SK-N-SH (cell line): ENCODE measurements at regions not wholly inside any gene's neighbourhood (a gene's known extent, or its start where the extent isn't known, plus 50 kb on each side); places are given as distances from the start of the nearest gene placed in this dataset.

Experiments
- CTCF ChIA-PET: fragments of 300-600, 350-600 bp; formaldehyde crosslinking; extraction: SDS; loops from one replicate; lab custom pipeline; 2021; lab: Yijun Ruan, JAX
- POLR2A ChIA-PET: fragments of 350-600 bp; sonication (Branson Sonifier 250); formaldehyde crosslinking; extraction: SDS; loops from one replicate; lab custom pipeline; 2020; ENCODE audit warnings: antibody characterized with exemption, inconsistent platforms; lab: Yijun Ruan, JAX
- DNase-seq: peaks from one replicate; pipeline ENCODE4 v3.0.0; 2012
- H2AFZ ChIP-seq: fragments of 200-600 bp; sonication (generic); 2 replicates; pipeline ENCODE4 v1.8.1; 2016; ENCODE audit warnings: antibody characterized with exemption, mild to moderate bottlenecking, low read depth
- H3F3A ChIP-seq: fragments of 200-600 bp; sonication (generic); replicated peaks from 2 replicates; pipeline ENCODE3; 2016; ENCODE audit warnings: antibody characterized with exemption, mild to moderate bottlenecking; ENCODE audit not compliant: insufficient read depth
- H3K27ac ChIP-seq, 2 experiments: fragments of 200-500 bp in 1 of 2; fragments of 200-600 bp in 1 of 2; sonication (Bioruptor generic) in 1 of 2; sonication (generic), shearing (Covaris generic) in 1 of 2; 2 replicates each; pipeline versions ENCODE4 v1.5.1 to v1.6.1; 2014 to 2016; ENCODE audit warnings: low read depth in 2 of 2, inconsistent platforms in 1 of 2, low read length in 1 of 2, mild to moderate bottlenecking in 1 of 2, mixed read lengths in 1 of 2
- H3K27me3 ChIP-seq: fragments of 200-600 bp; sonication (generic), shearing (Covaris generic); 2 replicates; pipeline ENCODE4 v1.6.1; 2016; ENCODE audit warnings: mixed run types; ENCODE audit not compliant: insufficient read depth
- H3K36me3 ChIP-seq, 2 experiments: fragments of 200-500 bp in 1 of 2; fragments of 200-600 bp in 1 of 2; sonication (Bioruptor generic) in 1 of 2; sonication (generic) in 1 of 2; replicated peaks in 1 of 2; 2 replicates each; pipeline versions ENCODE3 to v1.5.1; 2014 to 2016; ENCODE audit warnings: low read length in 1 of 2, mild to moderate bottlenecking in 1 of 2; ENCODE audit not compliant: insufficient read depth in 2 of 2, control insufficient read depth in 1 of 2
- H3K4me1 ChIP-seq, 2 experiments: fragments of 200-500 bp in 1 of 2; fragments of 200-600 bp in 1 of 2; sonication (Bioruptor generic) in 1 of 2; sonication (generic), shearing (Covaris generic) in 1 of 2; 2 replicates each; pipeline versions ENCODE4 v1.5.1 to v1.6.1; 2014 to 2016; ENCODE audit warnings: low read depth in 1 of 2, low read length in 1 of 2, mixed run types in 1 of 2; ENCODE audit not compliant: insufficient read depth in 2 of 2, control insufficient read depth in 1 of 2
- H3K4me2 ChIP-seq: fragments of 200-600 bp; sonication (generic), shearing (Covaris generic); 2 replicates; pipeline ENCODE4 v1.6.1; 2017; ENCODE audit warnings: mixed run types
- H3K4me3 ChIP-seq, 2 experiments: fragments of 200-500 bp in 1 of 2; fragments of 200-600 bp in 1 of 2; sonication (Bioruptor generic) in 1 of 2; sonication (generic), shearing (Covaris generic) in 1 of 2; 2 replicates each; pipeline versions ENCODE4 v1.5.1 to v1.8.1; 2014 to 2016; ENCODE audit warnings: low read depth in 2 of 2, inconsistent platforms in 1 of 2, low read length in 1 of 2, mild to moderate bottlenecking in 1 of 2, mixed read lengths in 1 of 2, moderate library complexity in 1 of 2
- H3K79me2 ChIP-seq: fragments of 200-600 bp; sonication (generic); 2 replicates; pipeline ENCODE4 v1.8.1; 2017; ENCODE audit warnings: mild to moderate bottlenecking; ENCODE audit not compliant: insufficient read depth
- H3K9ac ChIP-seq: fragments of 200-600 bp; sonication (generic); 2 replicates; pipeline ENCODE4 v1.6.1; 2017; ENCODE audit warnings: mixed run types
- H3K9me2 ChIP-seq: fragments of 200-600 bp; sonication (generic); 2 replicates; pipeline ENCODE4 v1.6.1; 2017; ENCODE audit warnings: mixed run types
- H3K9me3 ChIP-seq: fragments of 200-600 bp; sonication (generic); 2 replicates; pipeline ENCODE4 v1.6.1; 2017; ENCODE audit warnings: mixed run types, mild to moderate bottlenecking, moderate library complexity
- H4K20me1 ChIP-seq: fragments of 200-600 bp; sonication (generic); 2 replicates; pipeline ENCODE4 v1.6.1; 2017; ENCODE audit warnings: mild to moderate bottlenecking, mixed run types; ENCODE audit not compliant: insufficient read depth
- CHD2 ChIP-seq: fragments of 150-350 bp; IDR thresholded peaks from 2 replicates; pipeline ENCODE4 v1.6.1; 2018; ENCODE audit warnings: low read length; ENCODE audit not compliant: partially characterized antibody
- CTCF ChIP-seq: fragments of 200-600 bp; sonication (generic); IDR thresholded peaks from 2 replicates; pipeline ENCODE4 v1.6.1; 2017; ENCODE audit warnings: antibody characterized with exemption, mild to moderate bottlenecking, moderate library complexity
- ELF1 ChIP-seq: IDR thresholded peaks from 2 replicates; pipeline ENCODE4 v1.4.0; 2012
- EP300 ChIP-seq, 2 experiments: IDR thresholded peaks; 2 replicates each; pipeline versions ENCODE4 v1.4.0 to v1.6.1; 2012; ENCODE audit warnings: borderline replicate concordance in 1 of 2, low read depth in 1 of 2, low read length in 1 of 2
- EZH2phosphoT487 ChIP-seq: fragments of 200-600 bp; sonication (generic); IDR thresholded peaks from 2 replicates; pipeline ENCODE4 v1.6.1; 2017; ENCODE audit warnings: low read depth, mixed run types, mild to moderate bottlenecking, antibody characterized with exemption, moderate library complexity, borderline replicate concordance
- FOSL2 ChIP-seq: IDR thresholded peaks from 2 replicates; pipeline ENCODE4 v1.4.0; 2012; ENCODE audit warnings: low read depth, mild to moderate bottlenecking, moderate library complexity, borderline replicate concordance
- FOXJ3 ChIP-seq: sonication (generic); formaldehyde crosslinking; IDR thresholded peaks from 2 replicates; pipeline ENCODE4 v1.5.1; 2020; ENCODE audit warnings: mild to moderate bottlenecking, missing genetic modification reagents
- FOXM1 ChIP-seq: IDR thresholded peaks from 2 replicates; pipeline ENCODE4 v1.4.0; 2012; ENCODE audit warnings: low read depth, mild to moderate bottlenecking
- GABPA ChIP-seq: IDR thresholded peaks from 2 replicates; pipeline ENCODE4 v1.4.0; 2012; ENCODE audit warnings: low read depth, mild to moderate bottlenecking
- GATA2 ChIP-seq: sonication (generic); formaldehyde crosslinking; IDR thresholded peaks from 2 replicates; pipeline ENCODE4 v1.5.0; 2020; ENCODE audit warnings: mild to moderate bottlenecking, missing genetic modification reagents
- IRF3 ChIP-seq: fragments of 150-350 bp; IDR thresholded peaks from 2 replicates; pipeline ENCODE4 v1.6.1; 2016; ENCODE audit warnings: mild to moderate bottlenecking, low read depth, low read length
- JUND ChIP-seq: IDR thresholded peaks from 2 replicates; pipeline ENCODE4 v1.4.0; 2012
- MEF2A ChIP-seq: IDR thresholded peaks from 2 replicates; pipeline ENCODE4 v1.4.0; 2012; ENCODE audit warnings: low read depth, borderline replicate concordance
- NFIC ChIP-seq: IDR thresholded peaks from 2 replicates; pipeline ENCODE4 v1.4.0; 2012; ENCODE audit warnings: borderline replicate concordance
- NRF1 ChIP-seq: IDR thresholded peaks from 2 replicates; pipeline ENCODE4 v1.6.1; 2012; ENCODE audit warnings: low read depth, mild to moderate bottlenecking, low read length
- POLR2AphosphoS5 ChIP-seq: IDR thresholded peaks from 2 replicates; pipeline ENCODE4 v1.6.1; 2012; ENCODE audit warnings: low read depth, low read length
- RAD21 ChIP-seq: IDR thresholded peaks from 2 replicates; pipeline ENCODE4 v1.6.1; 2012; ENCODE audit warnings: mild to moderate bottlenecking, low read length
- RCOR1 ChIP-seq: fragments of 150-350 bp; IDR thresholded peaks from 2 replicates; pipeline ENCODE4 v1.6.1; 2017; ENCODE audit warnings: antibody characterized with exemption, low read length
- RFX5 ChIP-seq: IDR thresholded peaks from 2 replicates; pipeline ENCODE4 v1.6.1; 2012; ENCODE audit warnings: mild to moderate bottlenecking, improper control_type of control experiment, low read length
- RXRA ChIP-seq: IDR thresholded peaks from 2 replicates; pipeline ENCODE4 v1.4.0; 2012; ENCODE audit warnings: low read depth, mild to moderate bottlenecking, borderline replicate concordance
- TAF1 ChIP-seq: IDR thresholded peaks from 2 replicates; pipeline ENCODE4 v1.6.1; 2012; ENCODE audit warnings: low read depth, mild to moderate bottlenecking, low read length, moderate library complexity, borderline replicate concordance
- TCF12 ChIP-seq: IDR thresholded peaks from 2 replicates; pipeline ENCODE4 v1.4.0; 2012
- TEAD4 ChIP-seq: IDR thresholded peaks from 2 replicates; pipeline ENCODE4 v1.4.0; 2012; ENCODE audit warnings: mild to moderate bottlenecking, borderline replicate concordance; ENCODE audit not compliant: insufficient read depth
- USF2 ChIP-seq: fragments of 150-350 bp; IDR thresholded peaks from 2 replicates; pipeline ENCODE4 v1.6.1; 2017; ENCODE audit warnings: antibody characterized with exemption, low read length, low read depth, borderline replicate concordance
- YY1 ChIP-seq: IDR thresholded peaks from 2 replicates; pipeline ENCODE4 v1.4.0; 2012; ENCODE audit warnings: low read depth, mild to moderate bottlenecking
- WGBS: methylation state at CpG from one replicate; pipeline ENCODE4 v1.1.6; 2017; ENCODE audit warnings: low lambda C conversion rate; 5-methylcytosine and 5-hydroxymethylcytosine counted together
- TF ChIP-seq, protein P1 (sequence below): IDR thresholded peaks from 2 replicates; pipeline ENCODE4 v1.4.0; 2012; ENCODE audit warnings: low read depth
- TF ChIP-seq, protein P2 (sequence below): IDR thresholded peaks from 2 replicates; pipeline ENCODE4; 2012
- TF ChIP-seq, protein P3 (sequence below): IDR thresholded peaks from 2 replicates; pipeline ENCODE4 v1.4.0; 2012; ENCODE audit warnings: low read depth, borderline replicate concordance
- TF ChIP-seq, protein P4 (sequence below): IDR thresholded peaks from 2 replicates; pipeline ENCODE4 v1.4.0; 2012; ENCODE audit warnings: low read depth, borderline replicate concordance

DNA sequence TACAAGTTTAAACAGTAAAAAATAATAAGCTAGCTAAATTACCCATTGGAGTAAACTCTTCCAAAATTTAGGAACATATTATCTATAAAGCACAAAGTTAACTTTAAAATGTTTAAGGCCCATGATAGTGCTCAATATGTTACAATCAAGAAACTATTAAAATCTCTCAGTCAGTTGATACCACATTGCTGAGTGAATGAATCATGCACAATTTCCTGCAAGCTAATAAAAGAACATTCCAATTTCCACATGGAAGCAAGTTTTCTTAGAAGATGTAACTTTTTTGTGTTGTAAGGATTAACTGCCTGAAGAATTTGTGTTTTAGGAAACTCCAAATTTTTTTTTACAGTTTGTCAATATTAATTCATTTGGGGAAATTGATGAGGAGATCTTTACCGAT lies 666.6 kb downstream of the SLITRK1 start:
- CTCF ChIA-PET: no interaction called here
- peak overlapping the region; percentile 42 for H3K4me2 ChIP-seq
- peak overlapping the region; percentile 72 for H2AFZ ChIP-seq
- no peak overlapping the region for H3K9ac ChIP-seq
- no peaks in the 10 kb centered on the region for H3K9me3 ChIP-seq
- WGBS: 7% methylated on average over 1 of the region's 1 CpG
- H3K9me2 ChIP-seq: no peaks in the 10 kb centered on the region
- no peaks in the 10 kb centered on the region for H3K79me2 ChIP-seq
- no peaks in the 10 kb centered on the region for H3K36me3 ChIP-seq
- DNase-seq: no peak
- no peak overlapping the region for H3K4me3 ChIP-seq
- H3F3A ChIP-seq: peaks cover 26% of the 10 kb centered on the region
- POLR2A ChIA-PET: no interaction called here
- peak overlapping the region; percentile 68 to 73; a peak in 3 of 4 replicates for H3K27ac ChIP-seq
- no peaks in the 10 kb centered on the region for H3K27me3 ChIP-seq
- no peaks in the 10 kb centered on the region for H4K20me1 ChIP-seq
- H3K4me1 ChIP-seq: peaks cover 0 to 13% of the 10 kb centered on the region in 2 experiments; a peak in 3 of 4 replicates
- TF ChIP-seq ELF1 (no peak), MEF2A (peak; percentile 75; the same call in 1 of the 2 replicates), TAF1 (no peak), GABPA (no peak), POLR2AphosphoS5 (no peak; the same call in 1 of the 2 replicates), FOXM1 (no peak), USF2 (no peak), TEAD4 (peak; percentile 69; the same call in 1 of the 2 replicates), FOSL2 (peak; percentile 88), RXRA (no peak), RCOR1 (no peak), EZH2phosphoT487 (no peak), TCF12 (peak; percentile 67), JUND (peak; percentile 79), CTCF (no peak), YY1 (no peak), FOXJ3 (CRISPR knock-in tag) (no peak), EP300 (IDR thresholded peaks at IDR 0.05; ENCODE audit: borderline replicate concordance in 1 of 2, low read depth in 1 of 2, low read length in 1 of 2) (peak in 1 of 2 experiments; percentile 81; a peak in 1 of 4 replicates), RAD21 (no peak), RFX5 (no peak), NRF1 (no peak), NFIC (peak; percentile 45; the same call in 1 of the 2 replicates), IRF3 (no peak), GATA2 (CRISPR knock-in tag) (no peak), CHD2 (no peak)
- TF ChIP-seq, protein P1, sequence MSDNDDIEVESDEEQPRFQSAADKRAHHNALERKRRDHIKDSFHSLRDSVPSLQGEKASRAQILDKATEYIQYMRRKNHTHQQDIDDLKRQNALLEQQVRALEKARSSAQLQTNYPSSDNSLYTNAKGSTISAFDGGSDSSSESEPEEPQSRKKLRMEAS: no peak
- TF ChIP-seq, protein P2, sequence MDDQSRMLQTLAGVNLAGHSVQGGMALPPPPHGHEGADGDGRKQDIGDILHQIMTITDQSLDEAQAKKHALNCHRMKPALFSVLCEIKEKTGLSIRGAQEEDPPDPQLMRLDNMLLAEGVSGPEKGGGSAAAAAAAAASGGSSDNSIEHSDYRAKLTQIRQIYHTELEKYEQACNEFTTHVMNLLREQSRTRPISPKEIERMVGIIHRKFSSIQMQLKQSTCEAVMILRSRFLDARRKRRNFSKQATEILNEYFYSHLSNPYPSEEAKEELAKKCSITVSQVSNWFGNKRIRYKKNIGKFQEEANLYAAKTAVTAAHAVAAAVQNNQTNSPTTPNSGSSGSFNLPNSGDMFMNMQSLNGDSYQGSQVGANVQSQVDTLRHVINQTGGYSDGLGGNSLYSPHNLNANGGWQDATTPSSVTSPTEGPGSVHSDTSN: peak; percentile 31
- TF ChIP-seq, protein P3, sequence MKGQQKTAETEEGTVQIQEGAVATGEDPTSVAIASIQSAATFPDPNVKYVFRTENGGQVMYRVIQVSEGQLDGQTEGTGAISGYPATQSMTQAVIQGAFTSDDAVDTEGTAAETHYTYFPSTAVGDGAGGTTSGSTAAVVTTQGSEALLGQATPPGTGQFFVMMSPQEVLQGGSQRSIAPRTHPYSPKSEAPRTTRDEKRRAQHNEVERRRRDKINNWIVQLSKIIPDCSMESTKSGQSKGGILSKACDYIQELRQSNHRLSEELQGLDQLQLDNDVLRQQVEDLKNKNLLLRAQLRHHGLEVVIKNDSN: no peak
- TF ChIP-seq, protein P4, sequence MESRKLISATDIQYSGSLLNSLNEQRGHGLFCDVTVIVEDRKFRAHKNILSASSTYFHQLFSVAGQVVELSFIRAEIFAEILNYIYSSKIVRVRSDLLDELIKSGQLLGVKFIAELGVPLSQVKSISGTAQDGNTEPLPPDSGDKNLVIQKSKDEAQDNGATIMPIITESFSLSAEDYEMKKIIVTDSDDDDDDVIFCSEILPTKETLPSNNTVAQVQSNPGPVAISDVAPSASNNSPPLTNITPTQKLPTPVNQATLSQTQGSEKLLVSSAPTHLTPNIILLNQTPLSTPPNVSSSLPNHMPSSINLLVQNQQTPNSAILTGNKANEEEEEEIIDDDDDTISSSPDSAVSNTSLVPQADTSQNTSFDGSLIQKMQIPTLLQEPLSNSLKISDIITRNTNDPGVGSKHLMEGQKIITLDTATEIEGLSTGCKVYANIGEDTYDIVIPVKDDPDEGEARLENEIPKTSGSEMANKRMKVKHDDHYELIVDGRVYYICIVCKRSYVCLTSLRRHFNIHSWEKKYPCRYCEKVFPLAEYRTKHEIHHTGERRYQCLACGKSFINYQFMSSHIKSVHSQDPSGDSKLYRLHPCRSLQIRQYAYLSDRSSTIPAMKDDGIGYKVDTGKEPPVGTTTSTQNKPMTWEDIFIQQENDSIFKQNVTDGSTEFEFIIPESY: no peak
